ENCODE measurements at regions not wholly inside any gene's neighbourhood (a gene's known extent, or its start where the extent isn't known, plus 50 kb on each side); places are given as distances from the start of the nearest gene placed in this dataset.

- TF ChIP-seq, protein P1, sequence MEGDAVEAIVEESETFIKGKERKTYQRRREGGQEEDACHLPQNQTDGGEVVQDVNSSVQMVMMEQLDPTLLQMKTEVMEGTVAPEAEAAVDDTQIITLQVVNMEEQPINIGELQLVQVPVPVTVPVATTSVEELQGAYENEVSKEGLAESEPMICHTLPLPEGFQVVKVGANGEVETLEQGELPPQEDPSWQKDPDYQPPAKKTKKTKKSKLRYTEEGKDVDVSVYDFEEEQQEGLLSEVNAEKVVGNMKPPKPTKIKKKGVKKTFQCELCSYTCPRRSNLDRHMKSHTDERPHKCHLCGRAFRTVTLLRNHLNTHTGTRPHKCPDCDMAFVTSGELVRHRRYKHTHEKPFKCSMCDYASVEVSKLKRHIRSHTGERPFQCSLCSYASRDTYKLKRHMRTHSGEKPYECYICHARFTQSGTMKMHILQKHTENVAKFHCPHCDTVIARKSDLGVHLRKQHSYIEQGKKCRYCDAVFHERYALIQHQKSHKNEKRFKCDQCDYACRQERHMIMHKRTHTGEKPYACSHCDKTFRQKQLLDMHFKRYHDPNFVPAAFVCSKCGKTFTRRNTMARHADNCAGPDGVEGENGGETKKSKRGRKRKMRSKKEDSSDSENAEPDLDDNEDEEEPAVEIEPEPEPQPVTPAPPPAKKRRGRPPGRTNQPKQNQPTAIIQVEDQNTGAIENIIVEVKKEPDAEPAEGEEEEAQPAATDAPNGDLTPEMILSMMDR (IDR thresholded peaks at IDR 0.05 in 2 of 3, conservative IDR thresholded peaks at IDR 0.05 in 1 of 3; ENCODE audit: borderline replicate concordance in 1 of 3, insufficient read depth in 1 of 3, low read depth in 2 of 3, low read length in 2 of 3), result no peak
- TF ChIP-seq CBX3 (IDR thresholded peaks at IDR 0.05; ENCODE audit: low read depth) (no peak), EGR1 (IDR thresholded peaks at IDR 0.05; ENCODE audit: low read depth) (no peak), EZH2 (IDR thresholded peaks at IDR 0.05) (no peak), TCF7L2 (IDR thresholded peaks at IDR 0.05; ENCODE audit: borderline replicate concordance, extremely low read depth, insufficient read depth, insufficient read length) (no peak), ELF1 (IDR thresholded peaks at IDR 0.05; ENCODE audit: borderline replicate concordance, low read depth) (no peak), ZNF274 (IDR thresholded peaks at IDR 0.05; ENCODE audit: low read depth, low read length) (no peak), POLR2AphosphoS5 (IDR thresholded peaks at IDR 0.05; ENCODE audit: low read depth, low read length) (no peak), SIN3A (IDR thresholded peaks at IDR 0.05; ENCODE audit: low read depth) (no peak)
- TF ChIP-seq, protein P2, sequence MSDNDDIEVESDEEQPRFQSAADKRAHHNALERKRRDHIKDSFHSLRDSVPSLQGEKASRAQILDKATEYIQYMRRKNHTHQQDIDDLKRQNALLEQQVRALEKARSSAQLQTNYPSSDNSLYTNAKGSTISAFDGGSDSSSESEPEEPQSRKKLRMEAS (IDR thresholded peaks at IDR 0.05), result no peak
Observed at GRCh38 chr13:21932996-21933395, 262.1 kb downstream of the FGF9 start.

All from HCT116 (cell line).